ENCODE measurements at regions not wholly inside any gene's neighbourhood (a gene's known extent, or its start where the extent isn't known, plus 50 kb on each side); places are given as distances from the start of the nearest gene placed in this dataset.
"Not testable (repeated sequence)": the region's sequence is repeated elsewhere in the genome, so short reads cannot be mapped to it uniquely, and the experiment has no call there.

DNA sequence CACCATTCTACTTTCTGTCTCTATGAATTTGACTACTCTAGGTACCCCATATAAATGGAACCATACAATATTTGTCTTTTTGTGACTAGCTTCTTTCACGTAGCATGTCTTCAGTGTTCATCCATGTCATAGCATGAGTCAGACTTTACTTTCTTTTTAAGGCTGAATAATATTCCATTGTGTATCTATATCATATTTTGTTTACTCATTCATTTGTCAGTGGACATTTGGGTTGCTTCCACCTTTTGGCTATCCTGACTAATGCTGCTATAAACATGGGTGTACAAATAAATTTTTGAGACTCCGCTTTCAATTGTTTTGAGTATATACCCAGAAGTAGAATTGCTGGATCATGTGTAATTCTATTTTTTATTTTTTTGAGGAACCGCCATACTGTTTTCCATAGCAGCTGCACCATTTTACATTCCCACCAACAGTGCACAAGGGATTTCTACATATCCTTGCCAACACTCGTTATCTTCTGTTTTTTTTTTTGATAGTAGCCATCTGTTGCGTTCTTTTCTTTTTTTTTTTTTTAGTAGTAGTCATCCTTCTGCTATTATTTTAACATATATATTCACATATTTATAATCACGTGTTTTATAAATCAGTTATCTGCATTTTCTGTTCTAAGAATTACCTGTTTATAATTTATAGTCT, 158.0 kb upstream of the MED14 start:
- H3K4me1 Mint-ChIP-seq (ENCODE audit: low read depth), result peaks cover 5% of the 10 kb centered on the region
- peaks cover 19% of the 10 kb centered on the region for H3K9me3 Mint-ChIP-seq (ENCODE audit: low read depth)
- H3K4me3 Mint-ChIP-seq (ENCODE audit: unreplicated experiment), result no peak overlapping the region
- no peak overlapping the region for H3K27ac Mint-ChIP-seq (ENCODE audit: unreplicated experiment)
- H3K27me3 Mint-ChIP-seq (ENCODE audit: low read depth), result no peaks in the 10 kb centered on the region
- no peak for DNase-seq (ENCODE audit: low spot score)
- no peaks in the 10 kb centered on the region for H3K36me3 Mint-ChIP-seq (ENCODE audit: low read depth)
- TF ChIP-seq, protein P1, sequence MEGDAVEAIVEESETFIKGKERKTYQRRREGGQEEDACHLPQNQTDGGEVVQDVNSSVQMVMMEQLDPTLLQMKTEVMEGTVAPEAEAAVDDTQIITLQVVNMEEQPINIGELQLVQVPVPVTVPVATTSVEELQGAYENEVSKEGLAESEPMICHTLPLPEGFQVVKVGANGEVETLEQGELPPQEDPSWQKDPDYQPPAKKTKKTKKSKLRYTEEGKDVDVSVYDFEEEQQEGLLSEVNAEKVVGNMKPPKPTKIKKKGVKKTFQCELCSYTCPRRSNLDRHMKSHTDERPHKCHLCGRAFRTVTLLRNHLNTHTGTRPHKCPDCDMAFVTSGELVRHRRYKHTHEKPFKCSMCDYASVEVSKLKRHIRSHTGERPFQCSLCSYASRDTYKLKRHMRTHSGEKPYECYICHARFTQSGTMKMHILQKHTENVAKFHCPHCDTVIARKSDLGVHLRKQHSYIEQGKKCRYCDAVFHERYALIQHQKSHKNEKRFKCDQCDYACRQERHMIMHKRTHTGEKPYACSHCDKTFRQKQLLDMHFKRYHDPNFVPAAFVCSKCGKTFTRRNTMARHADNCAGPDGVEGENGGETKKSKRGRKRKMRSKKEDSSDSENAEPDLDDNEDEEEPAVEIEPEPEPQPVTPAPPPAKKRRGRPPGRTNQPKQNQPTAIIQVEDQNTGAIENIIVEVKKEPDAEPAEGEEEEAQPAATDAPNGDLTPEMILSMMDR (IDR thresholded peaks at IDR 0.05), result no peak

GRCh38 chrX:40895246-40895645, 159.9 kb upstream of the MED14 start:
- Mint-ChIP-seq H3K36me3 (ENCODE audit: low read depth) (no peaks in the 10 kb centered on the region), H3K9me3 (ENCODE audit: low read depth) (peaks cover 22% of the 10 kb centered on the region), H3K27me3 (ENCODE audit: low read depth) (no peaks in the 10 kb centered on the region), H3K27ac (ENCODE audit: unreplicated experiment) (no peak overlapping the region), H3K4me3 (ENCODE audit: unreplicated experiment) (no peak overlapping the region), H3K4me1 (ENCODE audit: low read depth) (peaks cover 5% of the 10 kb centered on the region)
- DNase-seq (ENCODE audit: low spot score), result no peak
- TF ChIP-seq, protein P1 (IDR thresholded peaks at IDR 0.05), result no peak

GRCh38 chrX:40897718-40898270, 162.5 kb upstream of the MED14 start:
- no peak overlapping the region for H3K4me3 Mint-ChIP-seq (ENCODE audit: unreplicated experiment)
- no peaks in the 10 kb centered on the region for H3K36me3 Mint-ChIP-seq (ENCODE audit: low read depth)
- peaks cover 5% of the 10 kb centered on the region for H3K4me1 Mint-ChIP-seq (ENCODE audit: low read depth)
- no peak for DNase-seq (ENCODE audit: low spot score)
- TF ChIP-seq, protein P1 (IDR thresholded peaks at IDR 0.05), result no peak
- H3K27me3 Mint-ChIP-seq (ENCODE audit: low read depth), result no peaks in the 10 kb centered on the region
- no peak overlapping the region for H3K27ac Mint-ChIP-seq (ENCODE audit: unreplicated experiment)
- peaks cover 29% of the 10 kb centered on the region for H3K9me3 Mint-ChIP-seq (ENCODE audit: low read depth)

DNA sequence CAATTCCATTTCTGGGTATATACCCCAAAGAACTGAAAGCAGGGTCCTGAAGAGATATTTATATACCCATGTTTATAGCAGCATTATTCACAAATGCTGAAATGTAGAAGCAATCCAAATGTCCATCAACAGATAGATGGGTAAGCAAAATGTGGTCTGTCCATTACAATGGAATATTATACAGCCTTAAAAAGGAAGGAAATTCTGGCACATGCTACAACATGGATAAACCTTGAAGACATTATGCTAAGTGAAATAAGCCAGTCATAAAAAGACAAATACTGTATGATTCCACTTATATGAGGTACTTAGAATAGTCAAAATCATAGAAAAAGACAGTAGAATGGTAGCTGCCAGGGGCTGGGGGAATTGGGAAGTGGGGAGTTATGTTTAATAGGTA, 169.4 kb upstream of the MED14 start:
- H3K4me3 Mint-ChIP-seq (ENCODE audit: unreplicated experiment); H3K27ac Mint-ChIP-seq (ENCODE audit: unreplicated experiment); H3K27me3 Mint-ChIP-seq (ENCODE audit: low read depth); DNase-seq (ENCODE audit: low spot score); H3K36me3 Mint-ChIP-seq (ENCODE audit: low read depth): not testable (repeated sequence)
- Mint-ChIP-seq H3K9me3 (ENCODE audit: low read depth) (peaks cover 24% of the 10 kb centered on the region), H3K4me1 (ENCODE audit: low read depth) (peaks cover 17% of the 10 kb centered on the region)

DNA sequence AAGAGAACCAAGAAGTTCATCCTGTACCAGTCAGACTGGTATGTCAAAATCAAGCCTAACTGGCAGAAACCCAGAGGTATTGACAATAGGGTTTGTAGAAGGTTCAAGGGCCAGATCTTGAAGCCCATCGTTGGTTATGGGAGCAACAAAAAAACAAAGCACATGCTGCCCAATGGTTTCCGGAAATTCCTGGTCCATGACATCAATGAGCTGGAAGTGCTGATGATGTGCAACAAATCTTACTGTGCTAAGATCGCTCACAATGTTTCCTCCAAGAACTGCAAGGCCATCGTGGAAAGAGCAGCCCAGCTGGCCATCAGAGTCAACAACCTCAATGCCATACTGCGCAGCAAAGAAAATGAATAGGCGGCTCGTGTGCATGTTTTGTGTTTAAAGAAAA, 172.7 kb upstream of the MED14 start:
- H3K36me3 Mint-ChIP-seq (ENCODE audit: low read depth), result no peaks in the 10 kb centered on the region
- DNase-seq (ENCODE audit: low spot score), result no peak
- peaks cover 24% of the 10 kb centered on the region for H3K4me1 Mint-ChIP-seq (ENCODE audit: low read depth)
- no peak overlapping the region for H3K4me3 Mint-ChIP-seq (ENCODE audit: unreplicated experiment)
- H3K27me3 Mint-ChIP-seq (ENCODE audit: low read depth), result no peaks in the 10 kb centered on the region
- peaks cover 13% of the 10 kb centered on the region for H3K9me3 Mint-ChIP-seq (ENCODE audit: low read depth)
- H3K27ac Mint-ChIP-seq (ENCODE audit: unreplicated experiment), result no peak overlapping the region
- TF ChIP-seq, protein P1 (IDR thresholded peaks at IDR 0.05), result no peak

Data from chondrocyte (in vitro differentiated cells).